HG03378 (cell line): ENCODE measurements at regions not wholly inside any gene's neighbourhood (a gene's known extent, or its start where the extent isn't known, plus 50 kb on each side); places are given as distances from the start of the nearest gene placed in this dataset.

Experiments
- ATAC-seq: cut with Tn5 transposase; IDR thresholded peaks from one replicate; pipeline ENCODE4 v1.9.1; 2021; ENCODE audit warnings: mild to moderate bottlenecking, moderate library complexity; ENCODE audit not compliant: unreplicated experiment

- ATAC-seq: no peak
These were observed 771.5 kb downstream of the GALR1 start for GRCh38 chr18:78021196-78021595.

- no peak for ATAC-seq
These were observed 781.9 kb downstream of the GALR1 start for GRCh38 chr18:78031589-78031988.

GRCh38 chr18:78031991-78032390 is 782.3 kb downstream of the GALR1 start:
- ATAC-seq: no peak

- ATAC-seq: no peak
These were observed 782.9 kb downstream of the GALR1 start for GRCh38 chr18:78032574-78032973.

GRCh38 chr18:78034755-78035154 is 785.1 kb downstream of the GALR1 start:
- ATAC-seq: no peak

- no peak for ATAC-seq
These were observed 791.6 kb downstream of the GALR1 start for GRCh38 chr18:78041218-78041617.

- ATAC-seq: no peak
These were observed 797.0 kb downstream of the GALR1 start for GRCh38 chr18:78046631-78047030.

- ATAC-seq: no peak
These were observed 799.6 kb downstream of the GALR1 start for GRCh38 chr18:78049281-78049680.

- ATAC-seq: no peak
These were observed 805.2 kb downstream of the GALR1 start for GRCh38 chr18:78054801-78055200.

GRCh38 chr18:78056011-78056410 is 806.4 kb downstream of the GALR1 start:
- ATAC-seq: no peak

- ATAC-seq: no peak
These were observed 820.4 kb downstream of the GALR1 start for GRCh38 chr18:78069784-78070664.

- no peak for ATAC-seq
These were observed 821.6 kb downstream of the GALR1 start for GRCh38 chr18:78071166-78071710.

GRCh38 chr18:78071776-78072175 is 822.1 kb downstream of the GALR1 start:
- no peak for ATAC-seq

GRCh38 chr18:78072375-78072774 is 822.7 kb downstream of the GALR1 start:
- ATAC-seq: no peak

GRCh38 chr18:78073275-78073674 is 823.6 kb downstream of the GALR1 start:
- ATAC-seq: no peak

GRCh38 chr18:78074400-78075020 is 824.9 kb downstream of the GALR1 start:
- no peak for ATAC-seq

- no peak for ATAC-seq
These were observed 830.4 kb downstream of the GALR1 start for GRCh38 chr18:78080081-78080480.

GRCh38 chr18:78080761-78081160 is 831.1 kb downstream of the GALR1 start:
- ATAC-seq: no peak

GRCh38 chr18:78082816-78083215 is 833.2 kb downstream of the GALR1 start:
- ATAC-seq: no peak

- no peak for ATAC-seq
These were observed 835.9 kb downstream of the GALR1 start for GRCh38 chr18:78085241-78086185.

- no peak for ATAC-seq
These were observed 837.3 kb downstream of the GALR1 start for GRCh38 chr18:78086931-78087330.
